ENCODE measurements at regions not wholly inside any gene's neighbourhood (a gene's known extent, or its start where the extent isn't known, plus 50 kb on each side); places are given as distances from the start of the nearest gene placed in this dataset.

GRCh38 chr18:10262566-10262965 is 191.9 kb upstream of the APCDD1 start:
- intact Hi-C loops (cut with micrococcal nuclease), result no loop called here

GRCh38 chr18:10264260-10264659 is 190.2 kb upstream of the APCDD1 start:
- Mint-ChIP-seq H3K27me3 (ENCODE audit: low read depth) (no peaks in the 10 kb centered on the region), H3K4me1 (ENCODE audit: low read depth) (no peaks in the 10 kb centered on the region), H3K9me3 (no peaks in the 10 kb centered on the region), H3K27ac (no peak overlapping the region), H3K4me3 (ENCODE audit: low read depth) (no peak overlapping the region), H3K36me3 (ENCODE audit: low read depth) (no peaks in the 10 kb centered on the region)
- no peak for DNase-seq (ENCODE audit: low spot score)
- intact Hi-C loops (cut with micrococcal nuclease), result no loop called here

More at GRCh38 chr18:10262566-10262965, 191.9 kb upstream of the APCDD1 start:
- no peaks in the 10 kb centered on the region for H3K36me3 Mint-ChIP-seq (ENCODE audit: low read depth)
- H3K4me3 Mint-ChIP-seq (ENCODE audit: low read depth), result no peak overlapping the region
- DNase-seq (ENCODE audit: low spot score), result no peak
- H3K9me3 Mint-ChIP-seq, result no peaks in the 10 kb centered on the region
- H3K27me3 Mint-ChIP-seq (ENCODE audit: low read depth), result no peaks in the 10 kb centered on the region
- no peaks in the 10 kb centered on the region for H3K4me1 Mint-ChIP-seq (ENCODE audit: low read depth)
- H3K27ac Mint-ChIP-seq, result no peak overlapping the region

DNA sequence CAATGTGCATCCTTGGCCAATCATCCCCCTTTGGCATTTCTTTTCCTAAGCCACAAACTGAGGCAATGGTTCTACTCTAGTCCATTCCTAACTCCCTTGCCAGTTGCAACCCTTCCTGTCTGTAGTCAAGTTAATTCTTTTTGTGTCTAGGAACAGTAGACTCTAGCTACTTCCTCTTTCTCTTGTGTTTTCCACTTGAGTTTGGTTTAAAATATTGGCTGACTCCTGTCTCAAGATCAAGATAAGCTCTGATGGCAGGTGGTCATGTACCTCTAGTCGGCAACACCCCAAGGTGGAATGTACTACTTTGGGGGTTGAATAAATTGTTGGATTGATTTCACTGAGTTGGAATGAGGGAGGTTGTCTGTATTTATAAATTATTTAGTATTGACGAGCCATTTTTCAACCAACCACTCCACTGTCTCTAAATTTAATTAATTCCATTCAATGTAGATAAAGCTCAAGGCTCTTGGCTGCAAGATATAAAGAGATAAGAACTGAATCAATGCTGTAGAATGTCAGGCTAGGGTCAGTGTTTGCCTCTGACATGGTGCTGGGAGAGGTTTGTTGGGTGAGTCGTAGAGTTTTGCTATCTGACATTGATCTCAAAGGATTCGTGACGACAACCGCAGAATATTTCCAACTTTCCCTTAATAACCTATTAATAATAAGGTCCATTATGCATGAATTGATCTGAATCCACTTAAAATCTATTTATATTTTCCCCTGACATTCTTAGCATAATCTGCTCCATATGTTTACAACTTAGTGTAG is 188.7 kb upstream of the APCDD1 start:
- Mint-ChIP-seq H3K4me3 (ENCODE audit: low read depth) (no peak overlapping the region), H3K27me3 (ENCODE audit: low read depth) (no peaks in the 10 kb centered on the region), H3K4me1 (ENCODE audit: low read depth) (no peaks in the 10 kb centered on the region), H3K27ac (no peak overlapping the region), H3K9me3 (no peaks in the 10 kb centered on the region), H3K36me3 (ENCODE audit: low read depth) (no peaks in the 10 kb centered on the region)
- no peak for DNase-seq (ENCODE audit: low spot score)
- intact Hi-C loops (cut with micrococcal nuclease), result no loop called here

GRCh38 chr18:10266334-10266590 is 188.2 kb upstream of the APCDD1 start:
- Mint-ChIP-seq H3K4me3 (ENCODE audit: low read depth) (no peak overlapping the region), H3K4me1 (ENCODE audit: low read depth) (no peaks in the 10 kb centered on the region), H3K27me3 (ENCODE audit: low read depth) (no peaks in the 10 kb centered on the region), H3K9me3 (no peaks in the 10 kb centered on the region), H3K27ac (no peak overlapping the region), H3K36me3 (ENCODE audit: low read depth) (no peaks in the 10 kb centered on the region)
- DNase-seq (ENCODE audit: low spot score), result no peak
- intact Hi-C loops (cut with micrococcal nuclease), result no loop called here

- H3K27me3 Mint-ChIP-seq (ENCODE audit: low read depth), result no peaks in the 10 kb centered on the region
- H3K4me1 Mint-ChIP-seq (ENCODE audit: low read depth), result no peaks in the 10 kb centered on the region
- H3K27ac Mint-ChIP-seq, result no peak overlapping the region
- intact Hi-C loops (cut with micrococcal nuclease), result no loop called here
- no peaks in the 10 kb centered on the region for H3K36me3 Mint-ChIP-seq (ENCODE audit: low read depth)
- no peak for DNase-seq (ENCODE audit: low spot score)
- H3K4me3 Mint-ChIP-seq (ENCODE audit: low read depth), result no peak overlapping the region
- H3K9me3 Mint-ChIP-seq, result no peaks in the 10 kb centered on the region
These were observed 185.2 kb upstream of the APCDD1 start for GRCh38 chr18:10269261-10269660.

DNA sequence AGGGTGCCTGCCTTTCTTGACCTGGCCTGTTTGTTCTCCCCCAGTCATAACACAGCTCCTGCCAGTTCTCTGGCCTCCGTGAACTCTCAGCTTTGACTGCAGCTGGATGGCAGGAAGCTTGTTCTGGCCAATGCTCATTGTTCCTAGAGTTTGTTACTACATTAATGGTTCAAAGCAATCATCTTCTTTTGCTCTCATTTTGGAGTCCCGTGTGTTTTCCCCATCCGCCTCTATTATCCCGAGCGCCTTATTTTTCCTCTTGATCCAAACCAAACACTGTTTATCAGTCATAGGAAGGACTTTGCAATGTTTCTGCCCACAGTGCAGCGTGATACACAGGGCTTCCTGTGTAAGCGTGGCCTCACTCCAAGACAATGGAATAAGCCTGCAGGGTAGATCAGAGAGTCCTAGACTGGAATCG is 184.3 kb upstream of the APCDD1 start:
- H3K4me1 Mint-ChIP-seq (ENCODE audit: low read depth), result no peaks in the 10 kb centered on the region

DNA sequence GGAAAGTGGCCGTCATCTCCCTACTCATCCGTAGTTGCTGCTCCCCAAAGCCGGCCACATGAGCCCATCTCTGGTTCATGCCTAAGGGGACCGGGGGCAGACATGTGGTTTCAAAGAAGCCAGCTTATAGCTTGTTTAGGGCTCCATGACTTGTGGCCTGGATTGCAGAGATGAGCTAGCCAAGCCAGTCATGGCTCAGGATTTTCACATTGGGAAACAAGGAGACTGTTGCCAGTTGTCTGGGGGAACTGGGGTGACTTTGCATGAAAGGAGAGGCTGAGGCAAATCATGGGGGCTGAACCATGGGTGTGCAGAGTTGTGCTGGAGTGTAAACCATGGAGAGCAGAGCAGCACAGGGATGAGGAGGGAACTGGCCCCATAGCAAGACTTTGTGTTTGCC is 183.0 kb upstream of the APCDD1 start:
- H3K4me3 Mint-ChIP-seq (ENCODE audit: low read depth), result no peak overlapping the region
- H3K27me3 Mint-ChIP-seq (ENCODE audit: low read depth), result no peaks in the 10 kb centered on the region
- no peaks in the 10 kb centered on the region for H3K4me1 Mint-ChIP-seq (ENCODE audit: low read depth)
- intact Hi-C loops (cut with micrococcal nuclease), result no loop called here
- H3K27ac Mint-ChIP-seq, result no peak overlapping the region
- no peak for DNase-seq (ENCODE audit: low spot score)
- H3K36me3 Mint-ChIP-seq (ENCODE audit: low read depth), result no peaks in the 10 kb centered on the region
- no peaks in the 10 kb centered on the region for H3K9me3 Mint-ChIP-seq

More for the DNA sequence above, 184.3 kb upstream of the APCDD1 start:
- DNase-seq (ENCODE audit: low spot score), result no peak
- Mint-ChIP-seq H3K36me3 (ENCODE audit: low read depth) (no peaks in the 10 kb centered on the region), H3K9me3 (no peaks in the 10 kb centered on the region), H3K27me3 (ENCODE audit: low read depth) (no peaks in the 10 kb centered on the region), H3K4me3 (ENCODE audit: low read depth) (no peak overlapping the region), H3K27ac (no peak overlapping the region)
- intact Hi-C loops (cut with micrococcal nuclease), result no loop called here

- Mint-ChIP-seq H3K4me1 (ENCODE audit: low read depth) (no peaks in the 10 kb centered on the region), H3K4me3 (ENCODE audit: low read depth) (no peak overlapping the region), H3K27me3 (ENCODE audit: low read depth) (no peaks in the 10 kb centered on the region), H3K27ac (no peak overlapping the region), H3K36me3 (ENCODE audit: low read depth) (no peaks in the 10 kb centered on the region), H3K9me3 (no peaks in the 10 kb centered on the region)
- intact Hi-C loops (cut with micrococcal nuclease), result no loop called here
- DNase-seq (ENCODE audit: low spot score), result no peak
These were observed 180.1 kb upstream of the APCDD1 start for GRCh38 chr18:10274301-10274700.

DNA sequence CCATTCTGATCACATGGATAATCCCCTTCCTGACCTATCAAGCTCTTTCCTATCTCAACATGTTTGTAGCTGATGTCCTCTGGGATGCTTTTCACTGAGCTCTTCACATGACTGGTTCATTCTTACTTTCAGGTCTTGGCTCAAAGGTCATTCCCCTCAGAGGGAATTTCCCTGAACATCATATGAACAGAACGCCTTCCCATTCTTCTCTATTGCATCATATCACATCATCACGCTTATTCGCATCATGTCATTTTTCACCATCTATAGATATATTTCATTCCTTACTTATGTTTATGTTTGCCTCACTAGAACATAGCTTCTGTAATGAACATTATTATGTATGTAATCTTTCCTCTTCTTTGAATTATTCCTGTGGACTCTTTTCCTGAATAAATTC is 178.9 kb upstream of the APCDD1 start:
- Mint-ChIP-seq H3K4me1 (ENCODE audit: low read depth) (no peaks in the 10 kb centered on the region), H3K4me3 (ENCODE audit: low read depth) (no peak overlapping the region)

DNA sequence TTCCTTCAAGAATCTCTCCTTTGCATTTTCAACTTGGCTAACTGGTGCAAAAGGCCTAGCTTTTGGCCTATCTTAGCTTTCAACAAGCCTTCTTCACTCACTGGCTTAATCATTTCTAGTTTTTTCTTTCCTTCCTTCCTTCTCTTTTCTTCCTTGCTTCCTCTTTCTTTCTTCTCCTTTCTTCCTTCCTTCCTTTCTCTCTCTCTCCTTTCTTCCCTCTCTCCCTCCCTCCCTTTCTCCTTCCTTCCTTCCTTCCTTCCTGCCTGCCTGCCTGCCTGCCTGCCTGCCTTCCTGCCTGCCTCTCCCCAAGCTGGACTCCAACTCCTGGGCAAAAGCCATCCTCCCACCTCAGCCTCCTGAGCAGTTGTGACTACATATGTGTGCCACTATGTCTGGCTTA is 176.2 kb upstream of the APCDD1 start:
- no peaks in the 10 kb centered on the region for H3K4me1 Mint-ChIP-seq (ENCODE audit: low read depth)
- H3K27me3 Mint-ChIP-seq (ENCODE audit: low read depth), result no peaks in the 10 kb centered on the region
- no peak for DNase-seq (ENCODE audit: low spot score)
- no peak overlapping the region for H3K4me3 Mint-ChIP-seq (ENCODE audit: low read depth)
- intact Hi-C loops (cut with micrococcal nuclease), result no loop called here
- no peaks in the 10 kb centered on the region for H3K36me3 Mint-ChIP-seq (ENCODE audit: low read depth)
- no peak overlapping the region for H3K27ac Mint-ChIP-seq
- H3K9me3 Mint-ChIP-seq, result no peaks in the 10 kb centered on the region

More for the DNA sequence above, 178.9 kb upstream of the APCDD1 start:
- DNase-seq (ENCODE audit: low spot score), result no peak
- Mint-ChIP-seq H3K27me3 (ENCODE audit: low read depth) (no peaks in the 10 kb centered on the region), H3K27ac (no peak overlapping the region), H3K9me3 (no peaks in the 10 kb centered on the region), H3K36me3 (ENCODE audit: low read depth) (no peaks in the 10 kb centered on the region)
- intact Hi-C loops (cut with micrococcal nuclease), result no loop called here

GRCh38 chr18:10279471-10279870 is 175.0 kb upstream of the APCDD1 start:
- no peak for DNase-seq (ENCODE audit: low spot score)
- Mint-ChIP-seq H3K9me3 (no peaks in the 10 kb centered on the region), H3K36me3 (ENCODE audit: low read depth) (no peaks in the 10 kb centered on the region), H3K27ac (no peak overlapping the region), H3K4me1 (ENCODE audit: low read depth) (no peaks in the 10 kb centered on the region), H3K27me3 (ENCODE audit: low read depth) (no peaks in the 10 kb centered on the region), H3K4me3 (ENCODE audit: low read depth) (no peak overlapping the region)
- intact Hi-C loops (cut with micrococcal nuclease), result no loop called here

DNA sequence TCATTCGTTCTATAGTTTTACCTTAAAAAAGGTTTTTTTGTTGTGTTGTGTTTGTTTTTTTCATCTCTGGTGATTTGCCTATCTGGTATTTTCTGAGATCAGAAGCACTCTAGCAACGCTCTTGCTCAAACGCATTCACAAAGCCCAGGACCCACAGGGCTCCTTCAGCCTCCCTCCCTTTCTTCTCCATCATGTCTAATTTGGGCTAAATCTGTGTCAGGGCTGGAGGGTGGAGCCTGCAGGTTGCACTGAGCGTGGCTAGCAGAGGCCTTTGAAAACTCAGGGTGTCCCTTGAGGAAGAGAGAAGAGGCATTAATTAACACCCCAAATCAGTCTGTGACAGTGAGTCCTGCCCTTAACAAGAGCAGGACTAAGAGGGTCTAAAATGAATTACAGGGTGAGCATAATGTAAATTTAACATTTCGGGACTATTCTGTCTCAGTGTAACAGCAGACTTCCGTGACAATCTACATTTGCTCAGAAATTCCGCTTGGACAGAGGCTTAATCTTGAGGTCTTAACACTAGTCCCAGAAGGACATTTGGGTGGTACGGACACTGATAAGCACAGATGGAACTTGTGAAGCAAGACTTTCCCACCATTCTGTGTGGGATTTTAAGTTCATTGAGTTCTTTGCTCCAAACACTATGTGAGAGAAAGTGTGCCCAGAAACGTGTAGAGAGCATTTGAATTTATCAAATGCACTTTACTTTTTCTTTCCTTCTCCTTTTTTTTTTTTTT is 174.4 kb upstream of the APCDD1 start:
- Mint-ChIP-seq H3K27ac (no peak overlapping the region), H3K27me3 (ENCODE audit: low read depth) (no peaks in the 10 kb centered on the region), H3K9me3 (no peaks in the 10 kb centered on the region), H3K36me3 (ENCODE audit: low read depth) (no peaks in the 10 kb centered on the region), H3K4me1 (ENCODE audit: low read depth) (no peaks in the 10 kb centered on the region), H3K4me3 (ENCODE audit: low read depth) (no peak overlapping the region)
- intact Hi-C loops (cut with micrococcal nuclease), result no loop called here
- no peak for DNase-seq (ENCODE audit: low spot score)

DNA sequence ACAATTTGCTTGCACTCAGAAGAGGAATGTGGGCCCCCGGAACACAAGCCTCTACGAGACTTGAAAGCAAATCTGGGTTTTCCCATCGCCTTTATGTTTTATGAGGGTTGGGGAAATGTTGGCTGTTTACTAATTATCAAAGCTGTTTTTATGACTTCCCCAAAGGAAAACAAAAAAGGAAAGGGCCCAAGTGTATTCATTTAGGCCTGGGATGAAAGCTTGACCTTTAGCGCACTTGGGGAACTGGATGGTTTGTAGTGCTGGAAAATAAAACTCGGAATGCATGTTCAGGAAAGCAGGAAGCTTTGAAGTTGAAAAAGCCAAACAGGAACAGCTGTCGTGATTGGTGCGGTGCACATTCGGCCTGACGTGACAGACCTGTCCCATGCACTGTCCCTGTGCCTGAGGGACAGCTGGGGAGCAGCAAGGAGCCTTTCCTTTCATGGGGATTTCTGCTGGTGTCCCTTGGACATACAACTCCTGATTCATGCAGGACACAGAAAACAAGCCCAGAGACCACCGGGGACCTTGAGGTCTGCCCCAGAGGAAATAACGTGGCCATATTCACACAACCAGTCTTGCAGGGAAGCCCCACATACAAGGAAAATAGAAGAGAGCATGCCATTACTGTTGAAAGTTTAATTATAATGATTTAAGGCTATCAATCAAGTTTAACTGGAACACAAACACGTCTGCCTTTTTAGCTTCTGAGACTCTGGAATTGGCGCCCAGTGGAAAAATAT is 169.7 kb upstream of the APCDD1 start:
- no peaks in the 10 kb centered on the region for H3K9me3 Mint-ChIP-seq

More for the DNA sequence above, 169.7 kb upstream of the APCDD1 start:
- H3K4me3 Mint-ChIP-seq (ENCODE audit: low read depth), result no peak overlapping the region
- no peaks in the 10 kb centered on the region for H3K36me3 Mint-ChIP-seq (ENCODE audit: low read depth)
- H3K27me3 Mint-ChIP-seq (ENCODE audit: low read depth), result no peaks in the 10 kb centered on the region
- intact Hi-C loops (cut with micrococcal nuclease), result no loop called here
- H3K27ac Mint-ChIP-seq, result no peak overlapping the region
- no peaks in the 10 kb centered on the region for H3K4me1 Mint-ChIP-seq (ENCODE audit: low read depth)
- DNase-seq (ENCODE audit: low spot score), result no peak
